ENCODE measurements at regions not wholly inside any gene's neighbourhood (a gene's known extent, or its start where the extent isn't known, plus 50 kb on each side); places are given as distances from the start of the nearest gene placed in this dataset.

GRCh38 chr16:63497408-63497807, 1461.2 kb upstream of the CDH8 start:
- no peak for TF ChIP-seq POLR2A (IDR thresholded peaks at IDR 0.05)
- TF ChIP-seq, protein P1, sequence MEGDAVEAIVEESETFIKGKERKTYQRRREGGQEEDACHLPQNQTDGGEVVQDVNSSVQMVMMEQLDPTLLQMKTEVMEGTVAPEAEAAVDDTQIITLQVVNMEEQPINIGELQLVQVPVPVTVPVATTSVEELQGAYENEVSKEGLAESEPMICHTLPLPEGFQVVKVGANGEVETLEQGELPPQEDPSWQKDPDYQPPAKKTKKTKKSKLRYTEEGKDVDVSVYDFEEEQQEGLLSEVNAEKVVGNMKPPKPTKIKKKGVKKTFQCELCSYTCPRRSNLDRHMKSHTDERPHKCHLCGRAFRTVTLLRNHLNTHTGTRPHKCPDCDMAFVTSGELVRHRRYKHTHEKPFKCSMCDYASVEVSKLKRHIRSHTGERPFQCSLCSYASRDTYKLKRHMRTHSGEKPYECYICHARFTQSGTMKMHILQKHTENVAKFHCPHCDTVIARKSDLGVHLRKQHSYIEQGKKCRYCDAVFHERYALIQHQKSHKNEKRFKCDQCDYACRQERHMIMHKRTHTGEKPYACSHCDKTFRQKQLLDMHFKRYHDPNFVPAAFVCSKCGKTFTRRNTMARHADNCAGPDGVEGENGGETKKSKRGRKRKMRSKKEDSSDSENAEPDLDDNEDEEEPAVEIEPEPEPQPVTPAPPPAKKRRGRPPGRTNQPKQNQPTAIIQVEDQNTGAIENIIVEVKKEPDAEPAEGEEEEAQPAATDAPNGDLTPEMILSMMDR (IDR thresholded peaks at IDR 0.05), result no peak
